Fibroblast of villous mesenchyme (primary cell): ENCODE measurements at regions not wholly inside any gene's neighbourhood (a gene's known extent, or its start where the extent isn't known, plus 50 kb on each side); places are given as distances from the start of the nearest gene placed in this dataset.
A peak's percentile ranks its signal among the peaks of the same experiment; 100 is the strongest.
"Not testable (repeated sequence)": the region's sequence is repeated elsewhere in the genome, so short reads cannot be mapped to it uniquely, and the experiment has no call there.

Experiments used
- DNase-seq: peaks from one replicate; pipeline ENCODE4 v3.0.0-alpha.2; 2010; ENCODE audit warnings: low read depth
- H3K4me3 ChIP-seq: 2 replicates; pipeline ENCODE4 v1.5.1; 2011; ENCODE audit warnings: low read depth, mild to moderate bottlenecking, low read length
- TF ChIP-seq, protein P1 (sequence below): IDR thresholded peaks from 2 replicates; pipeline ENCODE4 v1.5.1; 2012; ENCODE audit warnings: low read depth, mild to moderate bottlenecking, low read length; ENCODE audit not compliant: insufficient read depth

DNA sequence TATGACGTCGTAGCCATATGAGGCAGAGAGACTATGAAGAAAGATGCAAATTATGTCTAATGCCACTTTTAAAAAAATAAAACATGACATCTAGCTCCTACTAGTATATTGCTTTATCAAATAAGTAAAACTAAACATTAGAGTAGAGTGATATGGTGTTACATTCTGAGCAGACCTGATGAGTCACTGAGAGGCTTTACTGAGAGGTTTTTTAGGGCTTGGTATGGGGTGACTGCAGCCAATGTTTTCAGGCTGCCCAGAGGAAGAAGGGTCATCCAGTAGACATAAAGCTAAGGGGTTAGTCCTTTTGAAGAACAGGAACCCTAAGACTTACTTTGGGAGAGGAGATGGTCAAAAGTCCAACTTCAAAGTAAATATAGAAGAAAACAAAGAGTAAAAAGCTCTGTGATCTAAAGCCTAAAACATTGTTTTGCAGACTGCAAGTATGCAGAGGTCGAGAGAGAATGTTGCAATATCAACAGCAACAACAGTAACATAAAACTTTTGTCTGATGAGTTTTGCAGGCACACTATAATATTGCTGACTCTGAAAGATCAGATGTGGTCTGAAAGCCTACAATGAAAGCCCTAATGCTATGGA, 774.7 kb downstream of the TMTC2 start:
- TF ChIP-seq, protein P1, sequence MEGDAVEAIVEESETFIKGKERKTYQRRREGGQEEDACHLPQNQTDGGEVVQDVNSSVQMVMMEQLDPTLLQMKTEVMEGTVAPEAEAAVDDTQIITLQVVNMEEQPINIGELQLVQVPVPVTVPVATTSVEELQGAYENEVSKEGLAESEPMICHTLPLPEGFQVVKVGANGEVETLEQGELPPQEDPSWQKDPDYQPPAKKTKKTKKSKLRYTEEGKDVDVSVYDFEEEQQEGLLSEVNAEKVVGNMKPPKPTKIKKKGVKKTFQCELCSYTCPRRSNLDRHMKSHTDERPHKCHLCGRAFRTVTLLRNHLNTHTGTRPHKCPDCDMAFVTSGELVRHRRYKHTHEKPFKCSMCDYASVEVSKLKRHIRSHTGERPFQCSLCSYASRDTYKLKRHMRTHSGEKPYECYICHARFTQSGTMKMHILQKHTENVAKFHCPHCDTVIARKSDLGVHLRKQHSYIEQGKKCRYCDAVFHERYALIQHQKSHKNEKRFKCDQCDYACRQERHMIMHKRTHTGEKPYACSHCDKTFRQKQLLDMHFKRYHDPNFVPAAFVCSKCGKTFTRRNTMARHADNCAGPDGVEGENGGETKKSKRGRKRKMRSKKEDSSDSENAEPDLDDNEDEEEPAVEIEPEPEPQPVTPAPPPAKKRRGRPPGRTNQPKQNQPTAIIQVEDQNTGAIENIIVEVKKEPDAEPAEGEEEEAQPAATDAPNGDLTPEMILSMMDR, result no peak
- H3K4me3 ChIP-seq, result no peak overlapping the region
- peak; percentile 32 for DNase-seq

GRCh38 chr12:83451189-83451588, 764.5 kb downstream of the TMTC2 start:
- DNase-seq, result no peak
- TF ChIP-seq, protein P1, result no peak
- H3K4me3 ChIP-seq, result no peak overlapping the region

GRCh38 chr12:83434600-83434999, 747.9 kb downstream of the TMTC2 start:
- H3K4me3 ChIP-seq, result no peak overlapping the region
- TF ChIP-seq, protein P1, result no peak
- DNase-seq, result no peak

- TF ChIP-seq, protein P1, result no peak
- no peak overlapping the region for H3K4me3 ChIP-seq
- DNase-seq, result no peak
Observed at GRCh38 chr12:83432176-83432719, 745.5 kb downstream of the TMTC2 start.

- not testable (repeated sequence) for DNase-seq
Observed at GRCh38 chr12:83427586-83428136, 741.0 kb downstream of the TMTC2 start.

DNA sequence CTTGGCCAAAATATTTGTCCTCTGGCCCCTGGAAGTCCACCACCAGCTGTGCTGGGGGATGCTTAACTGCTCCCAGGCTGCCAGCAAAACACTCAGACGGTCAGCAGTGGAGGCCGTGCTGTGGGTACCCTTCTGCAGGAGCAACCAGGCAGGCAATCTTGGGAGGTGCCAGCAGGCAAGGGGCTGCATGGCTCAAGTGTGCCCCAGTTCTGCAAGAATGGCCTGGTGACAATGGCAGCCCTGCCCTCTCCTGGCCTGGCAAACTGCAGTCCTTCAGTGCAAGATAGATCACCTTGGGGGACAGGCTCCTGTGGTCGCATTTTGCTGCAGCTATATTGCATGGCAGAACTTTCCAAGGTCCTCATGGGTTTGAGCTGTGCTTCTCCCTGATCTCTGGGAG, 728.3 kb downstream of the TMTC2 start:
- TF ChIP-seq, protein P1, result no peak
- DNase-seq, result no peak
- H3K4me3 ChIP-seq, result no peak overlapping the region

More at GRCh38 chr12:83427586-83428136, 741.0 kb downstream of the TMTC2 start:
- H3K4me3 ChIP-seq, result not testable (repeated sequence)

- TF ChIP-seq, protein P1, result no peak
- no peak for DNase-seq
Observed at GRCh38 chr12:83408851-83409250, 722.1 kb downstream of the TMTC2 start.

More at GRCh38 chr12:83408851-83409250, 722.1 kb downstream of the TMTC2 start:
- no peak overlapping the region for H3K4me3 ChIP-seq
